ENCODE measurements at regions not wholly inside any gene's neighbourhood (a gene's known extent, or its start where the extent isn't known, plus 50 kb on each side); places are given as distances from the start of the nearest gene placed in this dataset.
"Not testable (repeated sequence)": the region's sequence is repeated elsewhere in the genome, so short reads cannot be mapped to it uniquely, and the experiment has no call there.

- DNase-seq (ENCODE audit: low read depth in 2 of 3, low spot score in 2 of 3): no peak
Observed at GRCh38 chrX:74085642-74086236, 218.2 kb upstream of the ZCCHC13 start.

- DNase-seq (ENCODE audit: low read depth in 2 of 3, low spot score in 2 of 3): no peak
Observed at GRCh38 chrX:74080165-74080564, 223.8 kb upstream of the ZCCHC13 start.

GRCh38 chrX:74065831-74066390 lies 213.4 kb upstream of the XIST start:
- DNase-seq (ENCODE audit: low read depth in 2 of 3, low spot score in 2 of 3): no peak

- no peak for DNase-seq (ENCODE audit: low read depth in 2 of 3, low spot score in 2 of 3)
Observed at GRCh38 chrX:74063426-74064155, 211.1 kb upstream of the XIST start.

GRCh38 chrX:74061879-74062278 lies 209.4 kb upstream of the XIST start:
- no peak for DNase-seq (ENCODE audit: low read depth in 2 of 3, low spot score in 2 of 3)

DNA sequence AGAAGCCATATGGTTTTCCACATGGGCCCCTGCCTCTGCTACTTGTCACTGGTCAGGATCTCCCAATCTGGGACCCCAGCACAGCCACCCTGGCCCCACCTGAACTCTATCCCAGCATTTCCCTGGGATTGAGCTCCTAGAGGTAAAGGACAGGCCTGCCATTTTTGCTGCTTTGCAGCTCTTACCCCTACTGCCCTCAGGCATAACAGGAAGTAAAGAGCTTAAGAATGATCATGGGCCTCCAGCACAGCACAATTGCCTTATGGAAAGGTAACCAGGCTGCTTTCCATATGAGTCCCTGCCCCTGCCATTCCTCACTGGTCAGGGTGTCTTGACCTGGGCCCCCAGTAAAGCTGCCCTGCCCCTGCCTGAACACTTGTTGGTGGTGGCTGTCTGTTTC lies 196.6 kb upstream of the XIST start:
- DNase-seq (ENCODE audit: low read depth in 2 of 3, low spot score in 2 of 3): no peak

- DNase-seq (ENCODE audit: low read depth in 2 of 3, low spot score in 2 of 3): not testable (repeated sequence)
Observed at GRCh38 chrX:74034066-74034465, 181.6 kb upstream of the XIST start.

- not testable (repeated sequence) for DNase-seq (ENCODE audit: low read depth in 2 of 3, low spot score in 2 of 3)
Observed at GRCh38 chrX:74031527-74031926, 179.0 kb upstream of the XIST start.

- DNase-seq (ENCODE audit: low read depth in 2 of 3, low spot score in 2 of 3): not testable (repeated sequence)
Observed at GRCh38 chrX:74030766-74031165, 178.3 kb upstream of the XIST start.

DNA sequence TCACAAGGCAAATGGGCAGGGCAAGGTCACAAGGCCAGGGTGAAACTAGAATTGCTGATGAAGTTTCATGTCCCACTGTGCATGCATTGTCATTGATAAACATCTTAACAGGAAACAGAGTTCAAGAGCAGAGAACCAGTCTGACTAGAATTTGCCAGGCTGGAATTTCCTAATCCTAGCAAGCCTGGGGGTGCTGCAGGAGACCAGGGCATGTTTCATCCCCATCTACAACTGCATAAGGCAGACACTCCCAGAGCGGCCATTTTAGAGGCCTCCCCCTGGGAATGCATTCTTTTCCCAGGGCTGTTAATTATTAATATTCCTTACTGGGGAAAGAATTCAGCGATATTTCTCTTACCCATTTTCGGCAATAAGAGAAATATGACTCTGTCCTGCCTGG lies 172.6 kb upstream of the XIST start:
- DNase-seq (ENCODE audit: low read depth in 2 of 3, low spot score in 2 of 3): not testable (repeated sequence)

- no peak for DNase-seq (ENCODE audit: low read depth in 2 of 3, low spot score in 2 of 3)
Observed at GRCh38 chrX:74023203-74023602, 170.7 kb upstream of the XIST start.

- DNase-seq (ENCODE audit: low read depth in 2 of 3, low spot score in 2 of 3): no peak
Observed at GRCh38 chrX:74018253-74018652, 165.7 kb upstream of the XIST start.

- DNase-seq (ENCODE audit: low read depth in 2 of 3, low spot score in 2 of 3): peak; percentile 15 to 29 (median 22)
Observed at GRCh38 chrX:74015379-74016019, 163.0 kb upstream of the XIST start.

DNA sequence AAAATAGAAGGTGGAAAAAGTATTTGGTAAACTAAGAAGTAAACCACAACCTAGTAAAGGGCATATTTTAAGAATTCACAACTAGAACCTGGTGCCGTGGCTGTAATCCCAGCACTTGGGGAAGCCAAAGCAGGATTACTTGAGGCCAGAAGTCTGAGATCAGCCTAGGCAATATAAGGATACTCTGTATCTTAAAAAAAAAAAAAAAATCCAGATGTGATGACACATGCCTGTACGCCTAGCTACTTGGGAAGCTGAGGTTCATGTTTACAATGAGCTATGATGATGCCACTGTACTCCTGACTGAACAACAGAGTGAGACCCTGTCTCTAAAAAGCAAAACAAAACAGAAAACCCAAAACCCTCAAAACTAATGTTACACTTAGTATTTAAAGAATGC lies 156.5 kb upstream of the XIST start:
- no peak for DNase-seq (ENCODE audit: low read depth in 2 of 3, low spot score in 2 of 3)

DNA sequence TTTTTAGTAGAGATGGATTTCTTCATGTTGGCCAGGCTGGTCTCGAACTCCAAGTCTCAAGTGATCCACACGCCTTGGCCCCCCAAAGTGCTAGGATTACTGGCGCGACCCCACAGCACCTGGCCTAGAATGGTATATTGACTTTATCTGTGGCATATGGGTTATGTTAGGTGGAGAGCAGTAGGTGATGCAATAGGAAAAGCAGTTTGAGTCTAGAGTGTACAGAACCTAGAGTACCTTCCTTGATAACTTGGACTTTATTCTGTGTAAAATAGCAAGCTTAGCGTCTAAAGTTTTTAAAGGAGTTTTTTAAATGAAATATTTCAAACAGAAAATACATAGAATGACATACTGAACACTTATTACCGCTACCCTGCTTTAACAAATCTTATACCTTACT lies 139.5 kb upstream of the XIST start:
- DNase-seq (ENCODE audit: low read depth in 2 of 3, low spot score in 2 of 3): no peak

DNA sequence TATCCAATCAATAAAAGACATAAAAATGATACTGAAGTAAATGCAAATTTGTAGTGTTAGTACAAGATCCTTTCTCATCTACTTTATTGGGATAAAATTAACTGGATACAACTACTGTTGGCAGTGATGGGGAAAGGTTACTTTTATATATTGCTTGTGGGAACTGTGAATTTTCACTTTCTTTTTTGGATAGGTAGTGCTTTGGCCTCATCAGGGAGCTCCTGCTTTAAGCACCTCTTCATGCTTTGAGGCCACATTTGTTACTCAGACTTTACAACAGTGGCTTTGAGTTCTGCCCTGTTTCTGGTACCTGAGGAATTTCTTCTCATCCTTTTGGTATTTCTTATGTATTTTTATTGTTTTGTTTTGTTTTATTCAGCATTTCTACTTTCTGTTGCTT lies 134.7 kb upstream of the XIST start:
- DNase-seq (ENCODE audit: low read depth in 2 of 3, low spot score in 2 of 3): no peak

GRCh38 chrX:73979551-73980131 lies 127.1 kb upstream of the XIST start:
- DNase-seq (ENCODE audit: low read depth in 2 of 3, low spot score in 2 of 3): no peak

GRCh38 chrX:73977542-73978169 lies 125.1 kb upstream of the XIST start:
- no peak for DNase-seq (ENCODE audit: low read depth in 2 of 3, low spot score in 2 of 3)

DNA sequence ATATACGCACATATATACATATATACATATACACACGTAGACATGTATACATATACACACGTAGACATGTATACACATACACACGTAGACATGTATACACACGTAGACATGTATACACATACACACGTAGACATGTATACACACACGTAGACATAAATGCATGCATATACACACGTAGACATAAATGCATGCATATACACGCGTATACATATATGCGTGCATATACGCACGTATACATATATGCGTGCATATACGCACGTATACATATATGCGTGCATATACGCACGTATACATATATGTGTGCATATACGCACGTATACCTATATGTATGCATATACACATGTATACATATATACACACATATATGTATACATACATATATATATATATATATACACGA lies 114.9 kb upstream of the XIST start:
- DNase-seq (ENCODE audit: low read depth in 2 of 3, low spot score in 2 of 3): not testable (repeated sequence)

DNA sequence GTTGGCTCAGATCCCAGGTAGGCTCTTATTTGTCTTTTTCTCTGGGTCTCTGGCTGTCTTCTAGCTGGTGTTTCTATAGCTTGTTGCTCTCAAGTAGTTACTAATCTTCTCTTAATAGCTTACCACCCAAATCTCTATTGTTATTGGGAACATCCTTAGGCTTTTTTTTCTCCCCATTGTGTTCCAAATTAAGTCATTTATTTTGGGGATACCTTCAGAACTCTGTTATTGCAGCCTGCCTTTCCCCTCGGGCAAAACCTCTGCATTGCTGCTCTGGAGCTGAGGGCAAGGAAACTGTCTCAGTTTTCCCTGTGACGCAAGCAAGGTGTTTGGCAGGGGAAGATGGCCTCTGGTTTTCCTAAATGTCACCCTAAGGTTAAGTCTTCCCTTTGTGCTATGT lies 113.3 kb upstream of the XIST start:
- DNase-seq (ENCODE audit: low read depth in 2 of 3, low spot score in 2 of 3): no peak

DNA sequence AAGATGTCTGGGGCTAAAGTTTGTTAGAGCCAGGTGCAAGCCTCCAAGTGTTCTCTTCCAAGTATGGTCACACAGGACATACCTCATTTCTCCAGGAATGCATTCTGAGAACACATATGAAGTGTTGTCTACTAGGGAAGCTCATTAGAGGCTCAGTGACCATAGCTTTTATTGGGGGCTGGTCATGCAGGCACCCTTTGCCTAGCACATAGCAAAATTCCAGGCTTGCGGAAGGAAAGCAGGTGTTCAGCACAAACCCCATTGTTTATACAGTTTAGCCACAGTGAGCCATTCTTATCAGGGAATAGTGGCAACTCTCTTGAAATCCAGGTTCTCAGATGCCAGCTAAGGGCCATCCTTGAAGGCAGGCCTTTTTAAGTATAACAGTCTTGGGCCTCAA lies 112.1 kb upstream of the XIST start:
- DNase-seq (ENCODE audit: low read depth in 2 of 3, low spot score in 2 of 3): no peak

Measured in activated CD8-positive, alpha-beta memory T cell treated with anti-CD3 and anti-CD28 coated beads for 48 hours (primary cell).